Endothelial cell of umbilical vein (primary cell): ENCODE measurements at regions not wholly inside any gene's neighbourhood (a gene's known extent, or its start where the extent isn't known, plus 50 kb on each side); places are given as distances from the start of the nearest gene placed in this dataset.

Experiments used
- BruUV-seq: library from RNA; stranded (reverse); fragments of 400-500 nt; replicated peaks from 2 replicates; lab custom pipeline; 2021; lab: Mats Ljungman, UMichigan
- CTCF ChIA-PET: fragments of 300-600, 350-600 bp; sonication (Branson Sonifier 250); formaldehyde crosslinking; loops from one replicate; lab custom pipeline; 2021; ENCODE audit warnings: antibody characterized with exemption, inconsistent platforms; lab: Charles Lee
- POLR2A ChIA-PET: fragments of 300-600, 350-600 bp; sonication (Branson Sonifier 250); formaldehyde crosslinking; loops from one replicate; lab custom pipeline; 2021; ENCODE audit warnings: antibody characterized with exemption, inconsistent platforms; lab: Charles Lee
- DNase-seq: peaks from one replicate; pipeline ENCODE4 v3.0.0-alpha.2; 2011; ENCODE audit warnings: low read depth, low spot score
- FAIRE-seq: peaks from 2 replicates; lab custom pipeline; 2011; peaks lifted over from hg19 to GRCh38; lab: Jason Lieb, UNC
- H2AFZ ChIP-seq: 2 replicates; pipeline ENCODE4 v1.6.0; 2012; ENCODE audit warnings: low read depth, low read length, control low read depth, inconsistent platforms
- H3K27ac ChIP-seq: 2 replicates; pipeline ENCODE4 v1.5.1; 2011; ENCODE audit warnings: low read depth, mild to moderate bottlenecking, control low read depth, low read length, moderate library complexity; ENCODE audit not compliant: insufficient read depth
- H3K27me3 ChIP-seq, 2 experiments: 2 replicates each; pipeline versions ENCODE4 v1.6.0 to v1.6.1; 2011; ENCODE audit warnings: low read length in 2 of 2, mixed read lengths in 1 of 2; ENCODE audit not compliant: control insufficient read depth in 2 of 2, insufficient read depth in 2 of 2
- H3K36me3 ChIP-seq, 2 experiments: 2 replicates in 1 of 2; 3 replicates in 1 of 2; pipeline ENCODE4 v1.5.1; 2011; ENCODE audit warnings: low read length in 2 of 2, mild to moderate bottlenecking in 1 of 2, moderate library complexity in 1 of 2; ENCODE audit not compliant: control insufficient read depth in 2 of 2, insufficient read depth in 2 of 2; ENCODE audit errors: extremely low read depth in 1 of 2
- H3K4me1 ChIP-seq: 3 replicates; pipeline ENCODE4 v1.5.1; 2011; ENCODE audit warnings: mild to moderate bottlenecking, low read length; ENCODE audit not compliant: control insufficient read depth, insufficient read depth; ENCODE audit errors: extremely low read depth
- H3K4me2 ChIP-seq: 2 replicates; pipeline ENCODE4 v1.6.1; 2011; ENCODE audit warnings: low read length, control low read depth, mixed read lengths; ENCODE audit not compliant: insufficient read depth
- H3K4me3 ChIP-seq, 3 experiments: fragments of 200-600 bp in 1 of 3; sonication (generic), shearing (Covaris generic) in 1 of 3; replicated peaks in 1 of 3; 2 replicates each; pipeline ENCODE4 v1.5.1; 2011 to 2016; ENCODE audit warnings: control low read depth in 3 of 3, low read length in 3 of 3, mild to moderate bottlenecking in 2 of 3, inconsistent platforms in 1 of 3, low read depth in 1 of 3, moderate library complexity in 1 of 3; ENCODE audit not compliant: insufficient read depth in 1 of 3
- H3K79me2 ChIP-seq: 2 replicates; pipeline ENCODE4 v1.6.0; 2012; ENCODE audit warnings: low read length, inconsistent platforms; ENCODE audit not compliant: control insufficient read depth, insufficient read depth
- H3K9ac ChIP-seq: replicated peaks from 2 replicates; pipeline ENCODE3; 2011; ENCODE audit warnings: low read length, control low read depth; ENCODE audit not compliant: insufficient read depth; ENCODE audit errors: extremely low read depth
- H3K9me1 ChIP-seq: replicated peaks from 3 replicates; pipeline ENCODE4 v1.6.0; 2011; ENCODE audit warnings: mild to moderate bottlenecking, low read length; ENCODE audit not compliant: control insufficient read depth, insufficient read depth; ENCODE audit errors: extremely low read depth
- H3K9me3 ChIP-seq: replicated peaks from 2 replicates; pipeline ENCODE4 v1.5.1; 2012; ENCODE audit warnings: low read length, inconsistent platforms; ENCODE audit not compliant: control insufficient read depth, insufficient read depth
- H4K20me1 ChIP-seq: replicated peaks from 2 replicates; pipeline ENCODE3; 2011; ENCODE audit warnings: mild to moderate bottlenecking, low read length; ENCODE audit not compliant: control insufficient read depth, insufficient read depth; ENCODE audit errors: extremely low read depth
- CTCF ChIP-seq, 2 donors: IDR thresholded peaks; 1 replicate in 1 of 2; 2 replicates in 1 of 2; pipeline ENCODE4 v1.5.1; 2011; ENCODE audit warnings: low read length in 2 of 2, mild to moderate bottlenecking in 2 of 2, moderate library complexity in 2 of 2, control low read depth in 1 of 2, inconsistent platforms in 1 of 2, low read depth in 1 of 2; ENCODE audit not compliant: insufficient read depth in 1 of 2; ENCODE audit errors: extremely low read depth in 1 of 2
- EZH2 ChIP-seq: IDR thresholded peaks from 2 replicates; pipeline ENCODE4 v1.6.1; 2012; ENCODE audit warnings: borderline replicate concordance, low read depth, mild to moderate bottlenecking, moderate library complexity, low read length, inconsistent platforms; ENCODE audit not compliant: severe bottlenecking
- FOS ChIP-seq: IDR thresholded peaks from 2 replicates; pipeline ENCODE4 v1.6.1; 2011; ENCODE audit warnings: mild to moderate bottlenecking, low read length, moderate library complexity, borderline replicate concordance; ENCODE audit not compliant: insufficient read depth
- GATA2 ChIP-seq: IDR thresholded peaks from 2 replicates; pipeline ENCODE4 v1.7.0; 2011; ENCODE audit warnings: low read depth, mild to moderate bottlenecking, moderate library complexity, mixed read lengths, low read length; ENCODE audit not compliant: insufficient read length, insufficient read depth
- JUN ChIP-seq: IDR thresholded peaks from 2 replicates; pipeline ENCODE4 v1.6.1; 2011; ENCODE audit warnings: borderline replicate concordance, low read depth; ENCODE audit not compliant: insufficient read length, insufficient read depth
- MAX ChIP-seq: IDR thresholded peaks from 2 replicates; pipeline ENCODE4 v1.6.1; 2011; ENCODE audit not compliant: insufficient read depth, insufficient read length
- MYC ChIP-seq: IDR thresholded peaks from one replicate; pipeline ENCODE4 v1.6.1; 2011; ENCODE audit warnings: mild to moderate bottlenecking, low read depth, low read length
- POLR2A ChIP-seq: IDR thresholded peaks from 2 replicates; pipeline ENCODE4 v1.6.1; 2012; ENCODE audit warnings: low read depth, mild to moderate bottlenecking, control low read depth, low read length
- POLR2AphosphoS5 ChIP-seq: IDR thresholded peaks from 2 replicates; pipeline ENCODE4 v1.6.1; 2012; ENCODE audit warnings: low read depth, mild to moderate bottlenecking, control low read depth, low read length, moderate library complexity; ENCODE audit not compliant: insufficient read depth
- dilution Hi-C: fragments of 300-500 bp; cut with MboI; formaldehyde crosslinking; loops from one replicate; pipeline ENCODE4 v1.15.0; 2019; ENCODE audit warnings: low sequenced_read_pairs; ENCODE audit not compliant: extremely low pct_ligation_motif_present
- intact Hi-C: fragments of 100-400 bp; cut with micrococcal nuclease; formaldehyde crosslinking; loops from one replicate; pipeline ENCODE4 v1.10.0; 2022

GRCh38 chr10:44238212-44238611 lies 146.7 kb downstream of the CXCL12 start:
- intact Hi-C loops, result no loop called here
- Histone ChIP-seq H3K27me3 (no peaks in the 10 kb centered on the region), H2AFZ (no peak overlapping the region), H3K9ac (no peak overlapping the region), H3K79me2 (no peaks in the 10 kb centered on the region), H4K20me1 (no peaks in the 10 kb centered on the region), H3K4me1 (no peaks in the 10 kb centered on the region), H3K27ac (no peak overlapping the region), H3K4me2 (no peak overlapping the region), H3K4me3 (no peak overlapping the region), H3K9me3 (peaks cover 2% of the 10 kb centered on the region), H3K36me3 (no peaks in the 10 kb centered on the region), H3K9me1 (no peaks in the 10 kb centered on the region)
- ChIA-PET POLR2A (no interaction called here), CTCF (no interaction called here)
- dilution Hi-C loops, result no loop called here
- FAIRE-seq (no peak), DNase-seq (no peak)
- BruUV-seq, result no TSS peak
- TF ChIP-seq POLR2A (no peak), FOS (no peak), POLR2AphosphoS5 (no peak), GATA2 (no peak), MAX (no peak), MYC (no peak), CTCF (IDR thresholded peaks at IDR 0.05; ENCODE audit: extremely low read depth in 1 of 2, insufficient read depth in 1 of 2, low read depth in 1 of 2, low read length in 2 of 2) (no peak), JUN (no peak), EZH2 (no peak)
